ENCODE measurements at regions not wholly inside any gene's neighbourhood (a gene's known extent, or its start where the extent isn't known, plus 50 kb on each side); places are given as distances from the start of the nearest gene placed in this dataset.
A peak's percentile ranks its signal among the peaks of the same experiment; 100 is the strongest.
"Not testable (repeated sequence)": the region's sequence is repeated elsewhere in the genome, so short reads cannot be mapped to it uniquely, and the experiment has no call there.

DNA sequence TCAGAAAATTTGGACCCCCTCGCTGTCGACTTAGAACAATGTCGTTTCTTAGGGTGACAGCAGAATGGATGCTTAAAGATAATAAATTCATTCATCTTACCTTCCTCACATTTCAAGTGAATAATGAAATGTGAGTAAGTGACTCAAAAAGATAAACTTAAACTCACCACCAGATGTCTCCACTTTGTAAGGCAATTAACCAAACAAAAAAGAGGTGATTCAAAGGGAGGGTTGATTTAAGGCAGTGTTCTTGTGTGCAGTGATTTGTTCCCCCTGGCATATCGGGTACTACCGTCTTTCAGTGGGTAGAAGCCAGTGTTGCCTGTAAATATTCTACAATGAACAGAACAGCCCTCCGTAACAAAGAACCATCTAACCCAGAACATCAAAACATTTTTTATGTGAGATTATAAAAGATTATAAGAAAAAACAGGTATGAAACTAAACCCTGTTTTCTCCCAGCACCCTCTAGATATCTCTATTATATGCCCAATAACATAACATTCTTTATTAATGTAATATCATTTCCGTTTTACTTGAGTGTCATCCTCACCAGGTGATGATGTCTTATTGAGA lies 589.7 kb downstream of the CBLN4 start:
- DNase-seq (ENCODE audit: low spot score): no peak

- not testable (repeated sequence) for DNase-seq (ENCODE audit: low spot score)
These were observed 592.8 kb downstream of the CBLN4 start for GRCh38 chr20:55412508-55412907.

GRCh38 chr20:55406891-55407290 lies 598.4 kb downstream of the CBLN4 start:
- no peak for DNase-seq (ENCODE audit: low spot score)

GRCh38 chr20:55394592-55394991 lies 610.7 kb downstream of the CBLN4 start:
- no peak for DNase-seq (ENCODE audit: low spot score)

DNA sequence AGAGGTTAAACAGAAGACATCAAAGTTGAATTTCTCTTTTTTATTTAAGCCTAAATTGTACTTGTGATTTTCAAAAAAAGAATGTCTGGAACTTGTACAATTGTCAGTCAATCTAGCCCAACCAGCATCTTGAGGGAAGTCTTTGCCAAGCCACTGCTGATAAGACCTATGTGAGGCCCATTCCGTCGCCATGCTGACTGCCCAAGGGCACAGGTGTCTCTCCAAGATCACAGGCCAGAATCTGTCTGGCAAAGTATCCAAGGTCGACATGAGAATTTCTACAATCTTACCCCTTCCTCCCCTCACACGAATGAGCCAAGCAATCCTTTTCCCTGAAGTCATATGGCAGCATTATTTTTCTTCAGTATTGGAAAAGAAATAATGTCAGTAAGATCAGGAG lies 614.5 kb downstream of the CBLN4 start:
- DNase-seq (ENCODE audit: low spot score): no peak

DNA sequence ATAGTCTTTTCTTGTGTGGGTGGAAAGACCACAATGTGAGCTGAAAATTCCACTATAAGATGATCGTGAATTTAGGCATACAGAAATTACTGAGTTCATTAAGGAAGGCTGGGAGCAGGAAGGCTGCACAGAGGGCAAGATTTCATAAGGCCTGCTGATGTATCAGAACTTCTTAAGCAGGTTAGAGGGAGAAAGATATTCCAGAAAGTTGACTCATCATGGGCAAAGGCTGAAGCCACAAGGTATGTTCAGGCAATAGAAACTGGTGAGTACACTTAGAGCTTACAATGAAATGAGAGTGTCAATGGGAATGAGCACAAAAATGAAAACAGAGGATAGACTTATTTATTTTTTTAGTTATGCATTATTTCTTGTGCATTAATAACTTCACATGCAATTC lies 618.6 kb downstream of the CBLN4 start:
- no peak for DNase-seq (ENCODE audit: low spot score)

GRCh38 chr20:55375920-55376319 lies 629.4 kb downstream of the CBLN4 start:
- no peak for DNase-seq (ENCODE audit: low spot score)

DNA sequence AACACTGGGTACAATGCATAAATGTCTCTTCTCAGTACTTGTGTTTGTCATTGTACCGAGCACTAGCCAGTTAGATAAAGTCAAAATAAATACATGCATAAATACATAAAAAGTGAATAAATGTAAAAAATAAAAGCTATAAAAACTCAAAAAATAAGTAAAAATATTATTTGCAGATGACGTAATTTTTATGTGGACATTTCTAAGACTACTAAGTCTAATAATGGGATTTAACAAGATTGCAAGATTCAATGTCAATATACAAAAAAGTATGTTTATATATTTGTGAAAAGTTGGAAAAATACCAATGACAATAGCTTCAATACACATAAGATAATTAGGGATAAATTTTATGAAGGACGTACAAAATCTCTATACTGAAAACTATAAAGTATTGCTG lies 639.6 kb downstream of the CBLN4 start:
- DNase-seq (ENCODE audit: low spot score): no peak

DNA sequence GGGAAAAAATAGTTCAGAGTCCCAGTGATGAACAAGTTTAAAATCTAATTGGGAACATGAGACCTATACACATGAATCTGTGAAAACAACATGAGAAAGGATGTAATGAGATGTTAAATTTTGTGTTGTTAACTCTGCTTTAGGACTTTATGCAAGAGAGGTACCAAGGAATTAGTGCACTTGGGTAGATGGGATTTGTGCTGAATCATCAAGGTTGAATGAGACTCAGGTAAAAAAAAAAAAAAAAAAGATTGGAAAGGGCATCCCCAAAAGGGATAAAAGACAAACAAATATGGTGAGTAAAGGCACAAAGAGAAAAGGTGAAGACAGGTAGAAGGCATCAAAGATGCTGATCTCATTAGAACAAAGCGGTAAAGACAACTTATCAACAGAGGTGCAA lies 644.4 kb downstream of the CBLN4 start:
- no peak for DNase-seq (ENCODE audit: low spot score)

DNA sequence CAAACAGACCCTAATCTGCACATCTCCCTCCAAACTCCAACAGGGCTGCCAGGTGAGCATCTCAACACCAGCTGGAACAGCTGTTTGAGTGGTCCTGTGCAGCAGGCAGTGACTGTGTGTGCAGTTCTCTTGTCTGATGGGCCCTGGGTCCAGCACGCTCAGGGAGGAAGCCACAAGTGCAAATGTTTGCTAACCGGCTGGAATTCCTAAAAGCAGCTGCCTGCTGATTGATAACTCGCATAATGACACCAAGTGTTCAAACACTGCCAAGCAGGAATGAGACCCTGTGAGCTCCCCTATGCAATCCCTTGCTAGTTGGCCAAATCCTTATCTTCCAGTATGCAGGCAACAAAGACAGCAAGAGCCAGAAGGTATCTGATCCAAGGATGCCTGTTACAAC lies 650.6 kb downstream of the CBLN4 start:
- DNase-seq (ENCODE audit: low spot score): peak; percentile 46

DNA sequence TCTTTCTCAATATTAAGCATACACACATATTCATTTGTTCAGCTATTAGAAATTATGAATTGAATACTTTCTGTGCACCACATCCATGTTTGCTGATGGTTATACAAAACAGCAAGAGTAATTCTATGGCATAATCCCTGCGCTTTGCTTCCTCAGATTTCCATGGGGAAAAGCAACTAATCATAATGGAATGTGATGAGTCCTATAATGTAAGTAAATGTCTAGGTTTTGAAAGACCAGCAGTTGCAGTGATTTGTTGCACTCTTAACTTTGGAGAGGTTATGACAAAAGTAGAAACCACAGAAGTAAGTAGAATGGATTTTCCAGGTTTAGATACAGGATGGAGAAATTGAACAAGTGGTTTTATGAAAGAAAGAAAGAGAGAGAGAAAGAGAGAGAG lies 652.1 kb downstream of the CBLN4 start:
- DNase-seq (ENCODE audit: low spot score): no peak

DNA sequence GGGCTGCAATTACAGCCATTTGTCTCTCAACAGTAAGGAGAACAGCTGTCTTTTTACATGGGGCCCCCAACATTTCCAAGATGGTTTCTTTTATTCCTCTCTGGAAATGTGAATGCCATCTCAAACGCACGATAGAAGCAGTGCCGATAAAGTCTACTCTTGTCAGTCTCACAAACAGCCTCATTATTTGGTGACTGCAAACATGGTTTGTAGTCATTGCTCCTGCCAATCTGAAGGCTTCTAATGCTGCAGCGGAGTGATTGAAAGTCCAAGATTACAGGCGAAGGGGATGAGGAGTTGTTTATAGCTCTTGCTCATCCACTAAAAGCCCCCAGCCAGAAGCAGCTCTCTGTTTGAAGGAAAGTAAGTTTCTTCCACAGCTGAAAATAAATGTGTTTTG lies 657.1 kb downstream of the CBLN4 start:
- no peak for DNase-seq (ENCODE audit: low spot score)

GRCh38 chr20:55342822-55343221 lies 662.5 kb downstream of the CBLN4 start:
- DNase-seq (ENCODE audit: low spot score): no peak

- no peak for DNase-seq (ENCODE audit: low spot score)
These were observed 671.5 kb downstream of the CBLN4 start for GRCh38 chr20:55333798-55334197.

GRCh38 chr20:55329108-55329507 lies 676.2 kb downstream of the CBLN4 start:
- no peak for DNase-seq (ENCODE audit: low spot score)

- no peak for DNase-seq (ENCODE audit: low spot score)
These were observed 682.6 kb downstream of the CBLN4 start for GRCh38 chr20:55322745-55323144.

- no peak for DNase-seq (ENCODE audit: low spot score)
These were observed 688.6 kb downstream of the CBLN4 start for GRCh38 chr20:55316753-55317152.

DNA sequence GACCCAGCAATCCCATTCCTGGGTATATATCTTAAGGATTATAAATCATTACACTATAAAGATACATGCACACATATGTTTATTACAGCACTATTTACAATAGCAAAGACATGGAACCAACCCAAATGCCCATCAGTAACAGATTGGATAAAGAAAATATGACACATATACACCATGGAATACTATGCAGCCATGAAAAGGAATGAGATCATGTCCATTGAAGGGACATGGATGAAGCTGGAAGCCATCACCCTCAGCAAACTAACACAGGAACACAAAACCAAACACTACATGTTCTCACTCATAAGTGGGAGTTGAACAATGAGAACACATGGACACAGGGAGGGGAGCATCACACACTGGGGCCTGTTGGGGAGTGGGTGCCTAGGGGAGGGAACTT lies 694.5 kb downstream of the CBLN4 start:
- not testable (repeated sequence) for DNase-seq (ENCODE audit: low spot score)

- no peak for DNase-seq (ENCODE audit: low spot score)
These were observed 714.1 kb downstream of the CBLN4 start for GRCh38 chr20:55291261-55291660.

DNA sequence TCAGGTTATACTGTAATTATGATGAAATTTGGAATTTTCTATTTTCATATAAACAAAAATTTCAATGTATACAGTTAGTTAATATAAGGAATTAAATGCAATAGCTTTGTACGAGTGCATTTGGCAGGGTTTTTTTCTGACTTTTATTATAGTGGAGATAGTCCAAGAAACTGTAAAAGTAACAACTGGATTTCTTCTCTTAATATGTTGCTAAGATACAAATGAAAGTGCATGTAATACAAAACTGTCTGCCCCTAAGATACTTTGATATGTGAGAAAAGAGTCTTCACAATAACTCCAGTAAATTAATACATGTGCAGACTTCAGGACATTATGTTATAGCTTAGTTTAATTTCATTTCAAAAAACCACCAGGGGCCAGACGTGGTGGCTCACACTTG lies 721.4 kb downstream of the CBLN4 start:
- DNase-seq (ENCODE audit: low spot score): no peak

GRCh38 chr20:55273149-55273548 lies 732.2 kb downstream of the CBLN4 start:
- no peak for DNase-seq (ENCODE audit: low spot score)

DNA sequence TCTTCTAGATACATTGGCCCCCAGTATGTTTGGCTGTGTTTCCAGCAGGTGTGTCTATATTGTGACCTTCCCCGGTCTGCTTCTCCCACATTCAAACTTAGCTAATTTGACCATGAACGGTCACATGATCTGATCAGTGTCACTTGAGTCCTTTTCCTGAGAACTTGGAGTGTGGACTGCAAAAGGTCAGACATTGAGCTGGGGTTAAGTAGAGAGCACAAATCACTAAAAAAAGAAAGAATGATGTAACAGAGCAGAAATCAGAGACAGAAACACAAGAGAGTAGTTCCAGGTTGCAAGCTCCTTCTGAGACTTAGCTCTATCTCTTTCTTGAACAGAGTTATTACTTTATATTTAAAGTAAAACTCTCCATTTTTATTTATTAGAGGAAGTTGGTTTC lies 733.9 kb downstream of the CBLN4 start:
- no peak for DNase-seq (ENCODE audit: low spot score)

GRCh38 chr20:55269913-55270312 lies 735.4 kb downstream of the CBLN4 start:
- DNase-seq (ENCODE audit: low spot score): no peak

- DNase-seq (ENCODE audit: low spot score): no peak
These were observed 739.0 kb downstream of the CBLN4 start for GRCh38 chr20:55266361-55266760.

DNA sequence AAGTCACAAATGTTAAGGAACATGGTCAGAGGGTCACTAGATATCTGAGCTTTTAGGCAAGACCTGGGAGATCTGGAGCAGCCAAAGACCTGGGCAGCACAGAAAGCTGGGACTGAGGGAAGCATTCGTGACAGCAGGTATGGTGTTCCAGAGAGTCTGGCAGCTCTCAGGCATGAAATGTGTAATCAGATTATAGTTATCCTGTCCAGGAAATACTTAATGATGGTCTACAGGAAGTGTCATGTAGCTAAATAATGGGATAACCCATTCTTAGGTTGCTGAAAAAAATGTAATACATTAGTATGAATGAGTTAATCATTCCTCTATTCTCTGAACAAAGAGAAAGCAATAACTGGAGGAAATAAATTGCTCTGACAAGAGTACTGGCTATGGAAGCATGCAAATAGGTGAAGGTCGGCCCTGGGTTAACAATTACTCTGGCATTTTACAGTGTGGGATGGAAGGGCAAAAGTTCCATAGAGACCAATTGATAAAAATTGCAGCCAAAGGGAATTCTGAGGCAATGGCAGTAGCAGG lies 740.5 kb downstream of the CBLN4 start:
- no peak for DNase-seq (ENCODE audit: low spot score)
